Esophagus squamous epithelium (tissue), 5 donors: ENCODE measurements at regions not wholly inside any gene's neighbourhood (a gene's known extent, or its start where the extent isn't known, plus 50 kb on each side); places are given as distances from the start of the nearest gene placed in this dataset.
"Not testable (repeated sequence)": the region's sequence is repeated elsewhere in the genome, so short reads cannot be mapped to it uniquely, and the experiment has no call there.

Source experiments
- DNase-seq: peaks from one replicate; lab custom pipeline; 2025; lab: John Stamatoyannopoulos, UW
- H3K27ac ChIP-seq, 4 donors: fragments of 200-600 bp; sonication (generic); one replicate each; pipeline ENCODE4 v1.5.1; 2016 to 2019; ENCODE audit warnings: mild to moderate bottlenecking in 1 of 4
- H3K27me3 ChIP-seq, 4 donors: fragments of 200-600 bp; sonication (generic); 1 replicate in 3 of 4; 2 replicates in 1 of 4; pipeline versions ENCODE4 v1.5.1 to v1.6.0; 2017 to 2021; ENCODE audit warnings: antibody characterized with exemption in 1 of 4
- H3K36me3 ChIP-seq, 3 donors: fragments of 200-600 bp; sonication (generic); one replicate each; pipeline ENCODE4 v1.5.1; 2016 to 2019
- H3K4me1 ChIP-seq, 3 donors: fragments of 200-600 bp; sonication (generic); one replicate each; pipeline ENCODE4 v1.5.1; 2017 to 2019
- H3K4me3 ChIP-seq, 4 donors: fragments of 200-600 bp; sonication (generic); 1 replicate in 3 of 4; 2 replicates in 1 of 4; pipeline ENCODE4 v1.5.1; 2016 to 2019; ENCODE audit warnings: mild to moderate bottlenecking in 2 of 4, moderate library complexity in 1 of 4
- H3K9me3 ChIP-seq, 3 donors: fragments of 200-600 bp; sonication (generic); one replicate each; pipeline ENCODE4 v1.5.1; 2016 to 2019
- POLR2A ChIP-seq, 4 donors: fragments of 450-650 bp; IDR thresholded peaks; one replicate each; pipeline ENCODE4 v1.6.1; 2017; ENCODE audit warnings: antibody characterized with exemption in 4 of 4, mild to moderate bottlenecking in 4 of 4, moderate library complexity in 3 of 4
- WGBS, 2 donors: methylation state at CpG; one replicate each; pipeline ENCODE4 v1.1.5; 2018; 5-methylcytosine and 5-hydroxymethylcytosine counted together
- intact Hi-C: fragments of 100-400 bp; cut with DNase I; formaldehyde crosslinking; loops from one replicate; pipeline ENCODE4 v1.15.0; 2022
- TF ChIP-seq, protein P1 (sequence below), 6 experiments: fragments of 450-650 bp in 4 of 6; fragments of 200-600 bp in 2 of 6; sonication (generic) in 2 of 6; IDR thresholded peaks; one replicate each; pipeline ENCODE4 v1.5.1; 2016 to 2019; ENCODE audit warnings: antibody characterized with exemption in 6 of 6, mild to moderate bottlenecking in 4 of 6, moderate library complexity in 4 of 6
- donor health status: DM: yes; HTN: yes; CAD: no.

DNA sequence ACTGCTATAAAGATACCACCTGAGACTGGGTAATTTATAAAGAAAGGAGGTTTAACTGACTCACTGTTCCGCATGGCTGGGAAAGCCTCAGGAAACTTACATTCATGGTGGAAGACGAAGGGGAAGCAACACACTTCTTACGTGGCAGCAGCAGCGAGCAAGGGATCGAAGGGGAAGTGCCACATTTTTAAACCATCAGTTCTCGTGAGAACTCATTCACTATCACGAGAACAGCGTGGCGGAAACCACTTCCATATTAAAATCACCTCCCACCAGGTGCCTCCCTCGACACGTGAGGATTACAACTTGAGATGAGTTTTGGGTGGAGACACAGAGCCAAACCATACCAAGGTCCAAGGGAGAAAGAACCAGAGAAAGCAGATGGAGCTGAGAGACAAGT, 454.3 kb upstream of the CDH11 start:
- no peaks in the 10 kb centered on the region for H3K36me3 ChIP-seq
- TF ChIP-seq POLR2A (IDR thresholded peaks at IDR 0.05) = no peak
- TF ChIP-seq, protein P1, sequence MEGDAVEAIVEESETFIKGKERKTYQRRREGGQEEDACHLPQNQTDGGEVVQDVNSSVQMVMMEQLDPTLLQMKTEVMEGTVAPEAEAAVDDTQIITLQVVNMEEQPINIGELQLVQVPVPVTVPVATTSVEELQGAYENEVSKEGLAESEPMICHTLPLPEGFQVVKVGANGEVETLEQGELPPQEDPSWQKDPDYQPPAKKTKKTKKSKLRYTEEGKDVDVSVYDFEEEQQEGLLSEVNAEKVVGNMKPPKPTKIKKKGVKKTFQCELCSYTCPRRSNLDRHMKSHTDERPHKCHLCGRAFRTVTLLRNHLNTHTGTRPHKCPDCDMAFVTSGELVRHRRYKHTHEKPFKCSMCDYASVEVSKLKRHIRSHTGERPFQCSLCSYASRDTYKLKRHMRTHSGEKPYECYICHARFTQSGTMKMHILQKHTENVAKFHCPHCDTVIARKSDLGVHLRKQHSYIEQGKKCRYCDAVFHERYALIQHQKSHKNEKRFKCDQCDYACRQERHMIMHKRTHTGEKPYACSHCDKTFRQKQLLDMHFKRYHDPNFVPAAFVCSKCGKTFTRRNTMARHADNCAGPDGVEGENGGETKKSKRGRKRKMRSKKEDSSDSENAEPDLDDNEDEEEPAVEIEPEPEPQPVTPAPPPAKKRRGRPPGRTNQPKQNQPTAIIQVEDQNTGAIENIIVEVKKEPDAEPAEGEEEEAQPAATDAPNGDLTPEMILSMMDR (IDR thresholded peaks at IDR 0.05) = no peak
- 81 to 88% methylated on average over 11 of the region's 11 CpGs for WGBS, 2 donors
- no peak for DNase-seq
- H3K4me1 ChIP-seq = no peaks in the 10 kb centered on the region
- intact Hi-C loops = no loop called here
- no peaks in the 10 kb centered on the region for H3K9me3 ChIP-seq
- H3K4me3 ChIP-seq = no peak overlapping the region
- H3K27ac ChIP-seq = no peak overlapping the region
- no peaks in the 10 kb centered on the region for H3K27me3 ChIP-seq

DNA sequence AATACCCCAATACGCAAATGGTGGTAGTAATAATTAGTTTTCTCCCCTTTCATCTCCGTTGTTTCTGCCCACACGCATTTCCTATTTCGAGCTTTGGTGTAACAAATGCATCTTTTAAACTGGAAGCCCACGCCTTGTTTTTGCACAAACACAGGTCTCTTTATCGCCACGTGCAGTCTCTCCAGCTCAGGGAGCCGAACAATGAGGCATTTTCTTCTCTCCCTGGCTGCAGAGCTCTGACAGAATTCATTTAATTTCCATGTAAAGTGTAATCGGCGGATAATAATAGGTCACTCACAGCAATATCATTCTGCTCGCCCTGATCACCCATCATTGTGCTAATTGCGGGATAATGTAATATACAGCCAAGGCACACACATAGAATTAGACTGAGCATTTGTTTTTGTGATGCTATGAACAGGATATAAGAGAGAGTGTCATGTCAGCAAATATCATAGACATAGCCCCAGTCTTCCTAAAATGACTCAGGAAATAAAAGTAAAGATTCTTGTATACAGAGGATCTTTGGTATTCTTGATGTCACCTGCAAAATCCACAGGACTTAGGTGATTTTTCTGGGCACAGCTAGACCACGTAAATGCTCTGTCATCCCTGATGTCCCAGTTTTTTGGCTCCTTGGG, 452.6 kb upstream of the CDH11 start:
- Histone ChIP-seq H3K9me3 (no peaks in the 10 kb centered on the region), H3K27ac (no peak overlapping the region), H3K4me3 (no peak overlapping the region), H3K36me3 (no peaks in the 10 kb centered on the region), H3K4me1 (no peaks in the 10 kb centered on the region), H3K27me3 (no peaks in the 10 kb centered on the region)
- DNase-seq = no peak
- no peak for TF ChIP-seq POLR2A (IDR thresholded peaks at IDR 0.05)
- TF ChIP-seq, protein P1 (IDR thresholded peaks at IDR 0.05) = no peak
- 76 to 79% methylated on average over 13 of the region's 13 CpGs for WGBS, 2 donors
- intact Hi-C loops = no loop called here

DNA sequence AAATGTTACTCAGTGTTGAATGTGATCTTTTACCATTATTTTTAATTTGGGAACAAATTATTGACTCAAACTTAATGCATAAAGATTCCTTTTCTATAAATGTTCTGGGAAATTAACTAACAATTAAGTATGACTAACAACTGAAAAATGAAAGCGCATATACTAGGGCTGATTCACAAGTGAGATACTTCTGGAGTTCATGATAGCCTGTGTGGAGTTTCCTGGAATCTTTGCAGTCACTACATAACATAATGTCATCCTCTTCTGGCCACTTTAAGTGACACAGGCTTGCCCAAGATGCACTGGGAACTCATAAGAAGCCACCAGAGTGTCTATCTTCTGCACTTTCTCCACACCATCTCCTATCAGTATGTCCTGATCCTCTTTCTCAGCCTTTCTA, 450.3 kb upstream of the CDH11 start:
- Histone ChIP-seq H3K27ac (no peak overlapping the region), H3K4me3 (no peak overlapping the region), H3K9me3 (no peaks in the 10 kb centered on the region), H3K4me1 (no peaks in the 10 kb centered on the region), H3K36me3 (no peaks in the 10 kb centered on the region), H3K27me3 (no peaks in the 10 kb centered on the region)
- no peak for DNase-seq
- intact Hi-C loops = no loop called here
- TF ChIP-seq POLR2A (IDR thresholded peaks at IDR 0.05) = no peak
- TF ChIP-seq, protein P1 (IDR thresholded peaks at IDR 0.05) = no peak
- WGBS, 2 donors = 39 to 52% methylated on average over 1 of the region's 1 CpG

DNA sequence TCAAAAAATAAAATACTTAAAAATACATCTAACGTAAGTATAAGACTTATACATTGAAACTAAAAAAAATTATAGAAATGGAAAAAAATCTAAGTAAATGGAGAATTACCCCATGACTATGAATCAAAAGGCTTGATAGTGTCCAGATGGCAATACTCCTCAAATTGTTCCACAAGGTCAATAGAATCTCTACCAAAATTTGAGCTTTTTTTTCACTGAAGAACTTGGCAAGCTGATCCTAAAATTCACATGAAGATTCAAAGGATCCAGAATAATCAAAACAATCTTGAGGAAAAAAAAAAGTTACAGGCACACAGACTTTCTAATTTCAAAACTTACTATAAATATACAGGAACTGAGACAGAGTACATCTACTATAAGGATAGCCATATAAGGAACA, 448.4 kb upstream of the CDH11 start:
- Histone ChIP-seq H3K27me3 (no peaks in the 10 kb centered on the region), H3K4me1 (no peaks in the 10 kb centered on the region), H3K4me3 (no peak overlapping the region), H3K27ac (no peak overlapping the region), H3K36me3 (no peaks in the 10 kb centered on the region), H3K9me3 (no peaks in the 10 kb centered on the region)
- TF ChIP-seq POLR2A (IDR thresholded peaks at IDR 0.05) = no peak
- TF ChIP-seq, protein P1 (IDR thresholded peaks at IDR 0.05) = no peak
- WGBS, 2 donors = 72 to 91% methylated on average over 1 of the region's 1 CpG
- intact Hi-C loops = no loop called here
- DNase-seq = no peak

DNA sequence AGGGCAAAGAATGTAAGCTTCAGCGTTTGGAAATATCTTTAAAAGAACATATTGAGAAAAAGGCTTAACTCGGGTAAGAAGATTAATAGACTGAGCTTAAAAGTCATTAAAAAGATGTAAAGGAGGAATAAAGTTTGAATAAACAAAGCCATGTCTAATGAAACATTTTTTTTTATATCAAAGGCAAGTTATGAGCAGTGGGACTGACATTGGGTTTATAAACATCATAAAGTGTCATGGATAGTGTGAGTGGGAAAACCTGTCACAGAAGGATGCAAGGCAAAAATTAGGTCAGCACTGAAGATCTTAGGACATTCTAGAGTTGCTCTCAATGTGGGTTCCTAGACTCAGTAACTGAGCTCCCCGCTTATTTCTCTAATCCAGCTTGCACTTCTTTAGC, 438.0 kb upstream of the CDH11 start:
- intact Hi-C loops = no loop called here
- no peak overlapping the region for H3K27ac ChIP-seq
- WGBS, 2 donors = 55 to 65% methylated on average over 3 of the region's 3 CpGs
- DNase-seq = no peak
- no peaks in the 10 kb centered on the region for H3K4me1 ChIP-seq
- H3K4me3 ChIP-seq = no peak overlapping the region
- TF ChIP-seq, protein P1 (IDR thresholded peaks at IDR 0.05) = no peak
- no peaks in the 10 kb centered on the region for H3K27me3 ChIP-seq
- H3K9me3 ChIP-seq = peaks cover 0 to 7% (median 0%) of the 10 kb centered on the region in 3 donors
- H3K36me3 ChIP-seq = no peaks in the 10 kb centered on the region

DNA sequence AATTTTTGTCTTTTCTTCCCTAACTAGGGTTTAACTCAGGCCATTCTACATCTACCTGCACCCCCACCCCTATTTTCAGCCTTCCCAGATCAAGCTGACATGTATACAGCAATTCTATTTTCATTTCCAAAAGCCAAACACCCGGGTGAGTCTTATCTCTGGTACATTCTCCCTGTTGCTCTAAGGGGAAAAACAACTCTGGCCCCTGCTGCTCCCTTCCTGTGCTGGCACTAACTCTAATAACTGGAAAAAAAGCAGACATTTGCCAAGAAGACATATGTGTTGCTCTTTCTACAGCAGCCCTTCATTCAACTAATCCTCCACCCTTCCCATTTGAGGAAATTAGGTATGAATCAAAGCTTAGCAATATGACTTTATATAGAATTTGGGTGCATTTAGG, 427.8 kb upstream of the CDH11 start:
- WGBS, 2 donors = 33 to 40% methylated on average over 1 of the region's 1 CpG
- H3K4me1 ChIP-seq, intact Hi-C loops, DNase-seq, H3K27me3 ChIP-seq, H3K36me3 ChIP-seq, H3K4me3 ChIP-seq, H3K27ac ChIP-seq, H3K9me3 ChIP-seq: not testable (repeated sequence)
